SH-SY5Y (cell line): ENCODE measurements at regions not wholly inside any gene's neighbourhood (a gene's known extent, or its start where the extent isn't known, plus 50 kb on each side); places are given as distances from the start of the nearest gene placed in this dataset.

ENCODE experiments used
- GATA2 ChIP-seq: IDR thresholded peaks from 2 replicates; pipeline ENCODE4 v1.6.1; 2011; ENCODE audit warnings: mild to moderate bottlenecking, low read depth, low read length
- GATA3 ChIP-seq: IDR thresholded peaks from 2 replicates; pipeline ENCODE4 v1.6.1; 2011; ENCODE audit warnings: low read depth, mild to moderate bottlenecking, low read length, moderate library complexity

GRCh38 chr16:5500526-5500925 is 402.9 kb upstream of the EEF2KMT start:
- no peak for TF ChIP-seq GATA2
- no peak for TF ChIP-seq GATA3
